GM21515 (cell line): ENCODE measurements at regions not wholly inside any gene's neighbourhood (a gene's known extent, or its start where the extent isn't known, plus 50 kb on each side); places are given as distances from the start of the nearest gene placed in this dataset.
"Not testable (repeated sequence)": the region's sequence is repeated elsewhere in the genome, so short reads cannot be mapped to it uniquely, and the experiment has no call there.

Source experiments
- ATAC-seq: cut with Tn5 transposase; IDR thresholded peaks from one replicate; pipeline ENCODE4 v1.9.1; 2021; ENCODE audit not compliant: unreplicated experiment

DNA sequence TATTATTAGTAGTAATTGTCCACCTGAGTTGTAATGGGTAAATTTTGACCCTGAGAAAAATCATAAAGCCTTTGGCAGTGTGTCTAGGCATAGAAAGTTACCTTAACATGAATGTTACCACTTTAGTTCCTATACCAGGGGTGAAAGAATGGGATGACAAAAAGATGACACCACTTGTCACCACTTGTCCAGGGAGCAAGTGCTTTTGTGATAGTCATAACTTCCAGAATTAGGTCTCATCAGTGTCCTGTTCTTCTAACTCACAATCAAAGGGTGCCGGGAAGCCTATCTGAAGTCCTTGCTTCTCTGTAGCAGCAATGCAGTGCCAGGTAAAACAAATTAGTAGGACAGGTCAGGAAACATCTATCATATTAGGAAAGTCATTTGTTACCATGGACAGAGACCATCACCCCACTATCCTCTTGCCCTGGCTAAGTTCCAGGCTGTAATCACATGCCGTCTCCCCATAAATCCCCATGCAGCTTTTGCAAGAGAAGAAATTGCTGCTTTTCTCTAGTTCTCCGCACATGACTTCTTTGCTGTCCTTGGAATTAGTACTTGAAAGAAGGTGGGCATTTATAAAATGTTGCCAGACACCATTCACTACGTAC is 156.5 kb upstream of the SGCD start:
- no peak for ATAC-seq

DNA sequence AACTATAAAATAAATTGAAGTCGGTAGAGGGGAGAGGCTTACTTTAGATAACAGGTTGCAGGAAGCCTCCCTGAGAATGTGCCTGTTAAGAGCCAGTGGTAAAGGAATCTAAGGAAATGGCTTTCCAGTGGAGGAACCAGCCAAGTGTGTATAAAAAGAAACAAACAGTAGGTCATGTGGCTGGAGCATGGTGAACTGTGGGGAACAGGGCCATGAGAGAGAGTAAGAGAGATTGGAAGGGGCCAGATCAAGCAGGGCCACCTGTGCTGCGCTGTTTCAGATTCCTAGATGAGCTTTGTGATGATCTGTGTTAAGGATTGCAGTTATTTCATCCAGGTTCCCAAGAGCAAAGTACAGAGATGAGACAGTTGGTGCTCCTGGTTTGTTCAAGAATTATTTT is 152.7 kb upstream of the SGCD start:
- ATAC-seq, result no peak

DNA sequence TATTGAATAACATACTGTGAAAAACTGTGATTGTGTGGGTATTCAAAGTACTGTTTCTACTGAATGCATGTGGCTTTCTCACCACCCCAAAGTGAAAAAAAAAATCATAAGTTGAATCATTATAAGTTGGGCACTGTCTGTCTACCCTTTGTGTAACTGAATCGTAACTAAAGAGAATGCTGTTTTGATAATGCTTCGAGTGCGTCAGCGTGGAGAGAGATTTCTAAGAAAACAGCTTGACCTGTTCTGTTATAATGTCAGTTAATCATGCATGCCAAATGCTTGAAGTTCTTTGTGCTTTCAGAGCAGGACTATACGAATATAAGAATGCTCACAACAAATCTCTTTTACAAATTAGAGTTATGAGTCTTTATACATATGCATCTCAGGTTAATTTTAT is 148.8 kb upstream of the SGCD start:
- no peak for ATAC-seq

DNA sequence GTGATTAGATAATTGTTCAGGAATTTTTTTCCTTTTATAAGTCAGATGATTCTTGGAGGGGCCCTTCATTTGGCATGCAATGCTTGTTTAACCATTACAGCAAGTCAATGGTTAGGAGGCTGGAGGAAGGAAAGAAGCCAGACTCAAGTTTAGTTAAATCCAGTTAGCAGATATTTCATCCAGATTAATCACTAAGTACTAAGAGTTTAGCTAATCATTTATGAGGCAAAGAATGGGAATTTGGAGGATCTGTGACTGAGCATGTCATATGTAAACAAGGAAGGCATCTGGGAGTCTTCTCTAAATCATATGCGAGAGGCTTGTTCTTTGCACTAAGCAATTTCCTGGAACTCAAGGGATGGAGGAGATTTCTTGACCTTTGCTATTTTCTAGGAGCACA is 145.3 kb upstream of the SGCD start:
- ATAC-seq, result no peak

DNA sequence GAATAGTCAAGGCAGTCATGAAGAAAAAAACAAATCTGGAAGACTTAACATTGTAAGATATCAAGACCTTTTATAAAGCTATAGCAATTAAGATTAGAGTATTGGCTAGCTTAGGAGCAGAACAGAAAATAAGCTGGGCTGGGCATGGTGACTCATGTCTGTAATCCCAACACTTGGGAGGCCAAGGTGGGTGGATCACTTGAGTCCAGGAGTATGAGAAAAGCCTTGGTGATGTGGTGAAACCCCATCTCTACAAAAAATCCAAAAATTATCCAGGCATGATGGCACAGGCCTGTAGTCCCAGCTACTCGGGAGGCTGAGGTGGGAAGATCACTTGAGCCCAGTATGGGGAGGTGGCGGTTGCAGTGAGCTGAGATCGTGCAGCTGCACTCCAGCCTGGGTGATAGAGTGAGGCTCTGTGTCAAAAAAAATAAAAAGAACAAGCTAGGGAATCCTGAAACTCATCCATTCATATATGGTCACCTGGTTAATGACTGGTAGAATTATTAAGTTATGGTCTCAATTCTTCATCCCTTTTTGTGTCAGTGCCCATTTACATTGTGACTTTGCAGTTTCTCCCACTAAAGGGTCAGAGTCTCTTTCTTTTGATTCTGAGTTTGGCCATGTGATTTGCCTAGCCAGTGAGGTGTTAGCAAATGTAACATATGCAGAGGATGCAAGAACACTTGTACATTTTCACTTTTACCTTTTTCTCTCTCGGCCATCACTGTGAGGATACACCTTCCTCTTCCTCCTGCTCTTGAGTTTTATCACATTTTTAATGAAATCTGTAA is 144.6 kb upstream of the SGCD start:
- no peak for ATAC-seq

- no peak for ATAC-seq
Measured at GRCh38 chr5:156186760-156187159, 140.2 kb upstream of the SGCD start.

- no peak for ATAC-seq
Measured at GRCh38 chr5:156188016-156188415, 138.9 kb upstream of the SGCD start.

DNA sequence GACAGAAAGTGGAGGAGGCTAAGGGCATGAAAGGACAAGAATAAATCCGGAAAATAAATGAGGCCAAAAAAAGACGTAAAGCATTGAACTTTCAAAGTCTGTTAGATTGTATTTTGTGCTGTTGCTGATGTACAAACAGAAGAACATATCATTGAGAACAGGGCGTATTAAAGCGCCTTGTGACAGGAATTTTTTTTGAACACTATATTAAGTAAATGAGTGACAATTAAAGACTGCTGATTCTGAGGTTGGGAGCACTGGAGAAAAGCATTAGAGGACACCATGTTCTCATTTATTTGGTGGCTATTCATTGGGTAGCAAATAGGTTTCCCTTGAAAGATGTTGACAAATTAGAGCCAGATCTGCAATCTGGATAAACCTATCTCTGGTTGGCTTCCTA is 137.3 kb upstream of the SGCD start:
- no peak for ATAC-seq

DNA sequence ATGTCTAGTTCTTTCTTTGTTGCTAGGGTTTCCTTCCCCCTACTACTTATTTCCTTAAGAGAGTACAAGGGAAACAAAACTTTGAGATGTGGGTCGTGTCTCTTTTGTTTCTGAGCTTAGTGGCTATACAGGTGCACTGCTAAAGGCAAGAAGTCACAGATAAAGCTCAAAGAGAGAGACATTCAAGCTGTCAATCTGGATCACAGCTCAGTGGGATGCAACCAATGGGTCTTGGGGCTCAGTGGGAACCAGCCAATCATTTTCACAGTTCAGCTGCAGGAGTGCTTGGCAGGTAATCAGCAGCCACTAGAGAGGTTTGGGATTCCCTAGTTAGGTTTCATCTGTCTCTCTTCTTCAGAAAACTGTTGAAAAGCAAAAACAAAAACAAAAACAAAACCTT is 135.4 kb upstream of the SGCD start:
- no peak for ATAC-seq

- no peak for ATAC-seq
Measured at GRCh38 chr5:156197042-156197635, 129.8 kb upstream of the SGCD start.

- ATAC-seq, result no peak
Measured at GRCh38 chr5:156199045-156199444, 127.9 kb upstream of the SGCD start.

- ATAC-seq, result no peak
Measured at GRCh38 chr5:156200938-156201787, 125.8 kb upstream of the SGCD start.

GRCh38 chr5:156201788-156202403 is 125.1 kb upstream of the SGCD start:
- ATAC-seq, result no peak

DNA sequence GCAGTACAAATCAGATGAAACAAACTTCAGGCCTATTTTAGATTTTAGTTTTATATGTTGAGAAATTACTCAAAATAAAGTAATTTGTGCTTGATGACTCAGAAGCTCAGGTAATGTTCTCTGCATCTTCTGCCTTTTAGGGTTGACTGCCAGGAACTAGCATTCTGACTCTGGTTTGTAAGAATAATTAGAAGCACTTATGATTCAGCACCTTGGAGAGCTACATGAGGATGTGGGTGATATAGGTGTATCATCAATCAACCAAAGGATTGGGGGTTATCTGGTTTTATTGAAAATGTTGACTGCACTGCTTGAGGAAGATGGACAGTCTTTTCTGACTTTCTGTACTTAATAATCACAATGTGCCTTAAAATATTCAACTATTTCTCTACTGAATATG is 118.7 kb upstream of the SGCD start:
- ATAC-seq, result no peak

DNA sequence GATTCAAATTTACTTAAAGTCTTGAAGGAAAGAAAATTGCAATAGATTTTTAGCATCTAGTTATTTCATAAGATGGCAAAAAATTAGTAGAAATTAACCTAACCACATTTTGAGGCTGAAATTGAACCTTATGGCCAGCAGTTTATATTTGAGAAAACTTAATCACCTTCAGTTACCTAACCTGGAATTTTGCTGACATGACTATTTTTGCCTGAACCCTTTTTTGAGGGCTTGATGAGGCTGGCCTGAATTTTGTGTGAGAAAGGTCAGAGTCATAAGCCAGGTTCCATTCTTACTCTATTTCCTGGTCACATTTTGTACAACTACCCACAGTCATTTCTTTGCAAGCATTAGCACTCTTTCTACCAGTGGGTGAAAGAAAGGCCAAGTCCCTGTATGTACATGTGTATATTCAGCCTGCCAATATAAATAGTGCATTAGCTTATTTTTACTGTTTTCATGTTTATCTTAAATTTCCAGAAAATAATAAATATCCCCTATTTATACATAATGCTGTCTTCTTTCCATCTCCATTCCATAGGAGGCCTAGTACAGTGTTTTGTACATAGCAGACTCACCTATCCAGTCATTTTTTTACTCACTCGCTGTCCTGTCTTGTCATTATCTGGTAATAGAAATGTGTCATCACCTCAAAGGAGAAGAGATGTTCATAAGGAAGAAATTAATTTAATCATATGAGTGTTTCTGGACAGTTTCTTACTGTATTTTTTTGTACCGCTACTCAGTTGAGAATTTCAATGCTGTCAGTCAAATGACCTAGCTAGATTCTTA is 108.4 kb upstream of the SGCD start:
- no peak for ATAC-seq

- ATAC-seq, result no peak
Measured at GRCh38 chr5:156219483-156220005, 107.4 kb upstream of the SGCD start.

GRCh38 chr5:156221816-156222215 is 105.1 kb upstream of the SGCD start:
- no peak for ATAC-seq

GRCh38 chr5:156223547-156223946 is 103.4 kb upstream of the SGCD start:
- ATAC-seq, result no peak

DNA sequence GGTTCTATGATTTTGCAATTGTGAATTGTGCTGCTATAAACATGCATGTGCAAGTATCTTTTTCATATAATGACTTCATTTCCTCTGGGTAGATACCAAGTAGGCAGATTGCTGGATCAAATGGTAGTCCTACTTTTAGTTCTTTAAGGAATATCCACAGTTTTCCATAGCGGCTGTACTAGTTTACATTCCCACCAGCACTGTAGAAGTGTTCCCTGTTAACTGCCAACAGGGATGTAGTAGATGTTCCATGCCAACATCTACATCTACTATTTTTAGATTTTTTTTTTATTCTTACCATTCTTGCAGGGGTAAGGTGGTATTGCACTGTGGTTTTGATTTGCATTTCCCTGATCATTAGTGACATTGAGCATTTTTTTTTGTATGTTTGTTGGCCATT is 100.5 kb upstream of the SGCD start:
- ATAC-seq, result not testable (repeated sequence)

DNA sequence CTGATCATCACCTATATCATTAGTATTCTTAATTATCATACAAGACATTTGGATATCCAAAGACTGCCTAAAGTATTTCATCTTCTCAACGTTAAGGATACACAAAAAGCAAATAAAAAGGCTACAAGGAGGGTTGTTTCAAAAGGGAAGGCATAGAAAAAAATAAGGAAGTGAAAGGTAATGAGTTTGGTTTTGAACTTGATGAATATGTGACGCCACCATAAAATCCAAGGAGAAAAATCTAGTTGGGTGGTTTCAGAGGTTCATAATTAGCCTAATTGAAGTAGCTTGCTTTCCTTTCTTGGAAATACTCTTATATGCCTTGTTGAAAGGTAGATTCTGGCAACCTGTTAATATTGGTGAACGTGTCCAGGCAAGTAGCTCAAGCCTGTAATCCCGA is 96.1 kb upstream of the SGCD start:
- ATAC-seq, result no peak
